Heart left ventricle (tissue), 13 donors: ENCODE measurements at regions not wholly inside any gene's neighbourhood (a gene's known extent, or its start where the extent isn't known, plus 50 kb on each side); places are given as distances from the start of the nearest gene placed in this dataset.

ENCODE experiments used
- CTCF ChIP-seq, 12 donors: fragments of 200-600 bp; sonication (generic) in 4 of 12; IDR thresholded peaks; one replicate each; pipeline versions ENCODE4 v1.5.0 to v1.8.0; 2018 to 2022; ENCODE audit warnings: antibody characterized with exemption in 12 of 12, mild to moderate bottlenecking in 5 of 12
- POLR2A ChIP-seq, 2 donors: fragments of 450-650 bp; IDR thresholded peaks; one replicate each; pipeline ENCODE4 v1.6.1; 2017; ENCODE audit warnings: antibody characterized with exemption in 2 of 2, mild to moderate bottlenecking in 2 of 2, moderate library complexity in 2 of 2
- donor health status: ischemic (EF 13 %, LVEDD 7.1; RV severe dilation, severe dysfunction).
- donor health status: DM: no; HTN: yes; CAD: no.
- donor health status: DM: no; HTN: no; CAD: no.
- donor health status: ischemic (EF 25% LVEDD 6.9; RV normal size, moderate dysfunction).
- donor health status: ischemic (EF 25% LVEDD 5.7; RV mildly dilated, moderate dysfunction).
- donor health status: ischemic (EF 35%, LVEDD 5.7; RV mildly dilated, moderate dysfunction).
- donor health status: nonischemic (EF 11% LVEDD 7.7; RV severe dilation, severe dysfunction).
- donor health status: DM: yes; HTN: yes; CAD: no.
- donor health status: PGD.
- donor health status: ischemic (EF 29% LVEDD 5.4; RV normal size, mild dysfunction).
- donor health status: nonischemic (EF 23%, LVEDD 6.1; RV moderate dilation, normal function).

- TF ChIP-seq CTCF (IDR thresholded peaks at IDR 0.05) (no peak), POLR2A (IDR thresholded peaks at IDR 0.05) (no peak)
Observed at GRCh38 chr5:30103052-30103451, 1090.4 kb upstream of the CDH6 start.
